ENCODE measurements at regions not wholly inside any gene's neighbourhood (a gene's known extent, or its start where the extent isn't known, plus 50 kb on each side); places are given as distances from the start of the nearest gene placed in this dataset.

GRCh38 chr2:13353083-13353482 lies 636.3 kb downstream of the TRIB2 start:
- no peak for TF ChIP-seq CTCF (IDR thresholded peaks at IDR 0.05; ENCODE audit: extremely low read depth in 1 of 2, insufficient read depth in 1 of 2, low read depth in 1 of 2, low read length in 2 of 2)
- no peak for TF ChIP-seq POLR2AphosphoS5 (IDR thresholded peaks at IDR 0.05; ENCODE audit: insufficient read depth, low read depth, low read length)
- no peak for TF ChIP-seq MYC (IDR thresholded peaks at IDR 0.05; ENCODE audit: low read depth, low read length)
- no peak for TF ChIP-seq POLR2A (IDR thresholded peaks at IDR 0.05; ENCODE audit: low read depth, low read length)
- TF ChIP-seq EZH2 (IDR thresholded peaks at IDR 0.05; ENCODE audit: borderline replicate concordance, low read depth, low read length, severe bottlenecking): no peak
- no peak for TF ChIP-seq MAX (IDR thresholded peaks at IDR 0.05; ENCODE audit: insufficient read depth, insufficient read length)
- TF ChIP-seq JUN (IDR thresholded peaks at IDR 0.05; ENCODE audit: borderline replicate concordance, insufficient read depth, insufficient read length, low read depth): no peak
- TF ChIP-seq GATA2 (IDR thresholded peaks at IDR 0.05; ENCODE audit: insufficient read depth, insufficient read length, low read depth, low read length): no peak
- no peak for TF ChIP-seq FOS (IDR thresholded peaks at IDR 0.05; ENCODE audit: borderline replicate concordance, insufficient read depth, low read length)

Measured in endothelial cell of umbilical vein (primary cell).